Immature natural killer cell (primary cell): ENCODE measurements at regions not wholly inside any gene's neighbourhood (a gene's known extent, or its start where the extent isn't known, plus 50 kb on each side); places are given as distances from the start of the nearest gene placed in this dataset.

Source experiments
- DNase-seq, 3 donors: peaks; one replicate each; pipeline ENCODE4 v3.0.0; 2022; ENCODE audit warnings: mixed read lengths in 1 of 3
- H3K27ac Mint-ChIP-seq, 6 donors: one replicate each; pipeline ENCODE4 v1.8.0; 2020; ENCODE audit warnings: mixed read lengths in 6 of 6, mild to moderate bottlenecking in 5 of 6, inconsistent platforms in 4 of 6, moderate library complexity in 3 of 6
- H3K27me3 Mint-ChIP-seq, 3 donors: one replicate each; pipeline ENCODE4 v1.8.0; 2020 to 2021; ENCODE audit warnings: low read depth in 3 of 3, mild to moderate bottlenecking in 3 of 3, mixed read lengths in 3 of 3, moderate library complexity in 3 of 3, inconsistent platforms in 1 of 3
- H3K36me3 Mint-ChIP-seq, 3 donors: one replicate each; pipeline ENCODE4 v1.8.0; 2020; ENCODE audit warnings: mixed read lengths in 3 of 3, inconsistent platforms in 2 of 3, mild to moderate bottlenecking in 2 of 3
- H3K4me1 Mint-ChIP-seq, 2 donors: one replicate each; pipeline ENCODE4 v1.8.0; 2020; ENCODE audit warnings: inconsistent platforms in 2 of 2, mild to moderate bottlenecking in 2 of 2, mixed read lengths in 2 of 2, moderate library complexity in 1 of 2
- H3K4me3 Mint-ChIP-seq, 5 donors: one replicate each; pipeline ENCODE4 v1.8.0; 2020; ENCODE audit warnings: mild to moderate bottlenecking in 5 of 5, mixed read lengths in 5 of 5, inconsistent platforms in 3 of 5, moderate library complexity in 3 of 5
- H3K9me3 Mint-ChIP-seq, 6 donors: one replicate each; pipeline ENCODE4 v1.8.0; 2020; ENCODE audit warnings: mild to moderate bottlenecking in 6 of 6, mixed read lengths in 6 of 6, inconsistent platforms in 4 of 6, moderate library complexity in 3 of 6

- Mint-ChIP-seq H3K27me3 (peaks cover 0 to 2% (median 0%) of the 10 kb centered on the region in 3 donors), H3K36me3 (no peaks in the 10 kb centered on the region), H3K27ac (no peak overlapping the region), H3K4me1 (no peaks in the 10 kb centered on the region), H3K4me3 (no peak overlapping the region), H3K9me3 (peaks cover 0 to 2% (median 0%) of the 10 kb centered on the region in 6 donors)
- DNase-seq: no peak
These were observed 58.1 kb upstream of the ESR1 start for GRCh38 chr6:151749341-151749740.

GRCh38 chr6:151753581-151753980 lies 53.9 kb upstream of the ESR1 start:
- H3K4me1 Mint-ChIP-seq: no peaks in the 10 kb centered on the region
- peaks cover 0 to 2% (median 0%) of the 10 kb centered on the region in 6 donors for H3K9me3 Mint-ChIP-seq
- no peak overlapping the region for H3K27ac Mint-ChIP-seq
- peaks cover 0 to 2% (median 0%) of the 10 kb centered on the region in 3 donors for H3K27me3 Mint-ChIP-seq
- DNase-seq: no peak
- no peaks in the 10 kb centered on the region for H3K36me3 Mint-ChIP-seq
- H3K4me3 Mint-ChIP-seq: no peak overlapping the region

GRCh38 chr6:151757506-151757955 lies 50.0 kb upstream of the ESR1 start:
- peaks cover 0 to 2% (median 0%) of the 10 kb centered on the region in 3 donors for H3K27me3 Mint-ChIP-seq
- H3K27ac Mint-ChIP-seq: no peak overlapping the region
- no peak for DNase-seq
- H3K9me3 Mint-ChIP-seq: no peaks in the 10 kb centered on the region
- no peaks in the 10 kb centered on the region for H3K36me3 Mint-ChIP-seq
- no peak overlapping the region for H3K4me3 Mint-ChIP-seq
- H3K4me1 Mint-ChIP-seq: no peaks in the 10 kb centered on the region
